ENCODE measurements at regions not wholly inside any gene's neighbourhood (a gene's known extent, or its start where the extent isn't known, plus 50 kb on each side); places are given as distances from the start of the nearest gene placed in this dataset.
A peak's percentile ranks its signal among the peaks of the same experiment; 100 is the strongest.

DNA sequence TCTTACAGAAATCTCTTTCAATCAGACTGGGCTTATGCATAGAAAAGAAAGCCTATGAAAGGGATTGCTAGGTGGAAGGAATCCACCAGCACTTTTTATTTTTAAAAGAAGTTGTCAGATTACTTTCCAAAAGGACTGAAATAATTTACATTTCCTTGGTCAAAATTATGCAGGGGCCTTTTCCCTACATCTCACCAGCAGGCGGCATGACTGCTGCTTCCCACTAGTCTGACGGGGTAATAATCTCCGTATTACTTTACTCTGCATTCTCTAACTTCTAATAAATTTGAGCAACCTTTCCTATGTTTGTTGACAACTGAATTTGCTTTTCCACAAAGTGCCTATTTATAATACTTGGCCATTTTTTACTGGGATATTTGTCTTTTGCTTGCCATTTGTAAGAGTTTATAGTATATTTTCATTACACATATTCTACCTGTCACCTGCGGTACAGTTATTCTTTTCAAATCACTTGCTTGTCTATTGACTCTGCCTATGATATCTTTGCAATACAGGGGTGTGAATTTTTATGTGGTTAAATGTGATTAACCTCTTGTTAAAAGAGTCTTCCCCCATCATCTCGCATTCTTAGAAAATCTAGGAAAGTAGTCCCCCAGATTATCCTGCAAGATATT is 51.9 kb upstream of the USP47 start:
- DNase-seq (ENCODE audit: low read depth, low spot score): no peak
- H3K4me3 ChIP-seq (ENCODE audit: low read depth, low read length): no peak overlapping the region
- CTCF ChIA-PET: no interaction called here
- TF ChIP-seq, protein P1, sequence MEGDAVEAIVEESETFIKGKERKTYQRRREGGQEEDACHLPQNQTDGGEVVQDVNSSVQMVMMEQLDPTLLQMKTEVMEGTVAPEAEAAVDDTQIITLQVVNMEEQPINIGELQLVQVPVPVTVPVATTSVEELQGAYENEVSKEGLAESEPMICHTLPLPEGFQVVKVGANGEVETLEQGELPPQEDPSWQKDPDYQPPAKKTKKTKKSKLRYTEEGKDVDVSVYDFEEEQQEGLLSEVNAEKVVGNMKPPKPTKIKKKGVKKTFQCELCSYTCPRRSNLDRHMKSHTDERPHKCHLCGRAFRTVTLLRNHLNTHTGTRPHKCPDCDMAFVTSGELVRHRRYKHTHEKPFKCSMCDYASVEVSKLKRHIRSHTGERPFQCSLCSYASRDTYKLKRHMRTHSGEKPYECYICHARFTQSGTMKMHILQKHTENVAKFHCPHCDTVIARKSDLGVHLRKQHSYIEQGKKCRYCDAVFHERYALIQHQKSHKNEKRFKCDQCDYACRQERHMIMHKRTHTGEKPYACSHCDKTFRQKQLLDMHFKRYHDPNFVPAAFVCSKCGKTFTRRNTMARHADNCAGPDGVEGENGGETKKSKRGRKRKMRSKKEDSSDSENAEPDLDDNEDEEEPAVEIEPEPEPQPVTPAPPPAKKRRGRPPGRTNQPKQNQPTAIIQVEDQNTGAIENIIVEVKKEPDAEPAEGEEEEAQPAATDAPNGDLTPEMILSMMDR (IDR thresholded peaks at IDR 0.05; ENCODE audit: insufficient read depth, low read length, missing control alignments): peak; percentile 58
- POLR2A ChIA-PET: no interaction called here

DNA sequence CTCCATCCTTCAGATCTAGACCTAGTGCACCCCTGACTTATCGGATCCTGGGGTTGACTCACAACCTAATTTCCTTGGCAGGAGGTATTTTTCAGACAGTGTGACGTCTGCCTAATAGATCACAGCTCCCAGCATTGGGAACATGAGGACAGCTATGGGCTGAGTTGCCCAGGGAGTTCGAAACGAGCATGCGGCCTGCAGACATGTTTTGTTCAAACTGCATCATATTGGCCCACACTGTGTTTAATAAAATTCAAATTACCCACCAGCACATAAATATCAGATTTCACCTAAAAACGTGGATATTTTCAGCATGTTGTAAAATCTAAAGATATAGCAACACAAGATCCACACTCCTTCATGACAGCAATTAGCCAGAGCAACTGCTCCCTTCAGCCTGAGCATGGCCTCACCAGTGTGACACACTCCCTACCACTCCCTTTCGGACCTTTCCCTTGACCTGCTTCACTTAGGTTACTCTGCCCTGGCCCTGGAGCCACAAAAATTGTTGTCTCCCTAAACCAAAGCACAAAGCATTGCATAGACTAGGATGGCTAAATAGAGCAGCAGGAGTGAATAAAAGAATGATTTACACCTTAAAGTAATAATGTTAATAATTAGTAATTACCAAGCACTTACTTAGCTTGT is 53.6 kb upstream of the USP47 start:
- ChIA-PET POLR2A (no interaction called here), CTCF (interaction anchor here (0.7 to 4.7 kb wide), 69 partner anchors 7 to 1037 kb away, joined by 3 to 189 read pairs (median 5); partner anchors contain the start of genes CTR9 and ZBED5)
- no peak for DNase-seq (ENCODE audit: low read depth, low spot score)
- TF ChIP-seq, protein P1 (IDR thresholded peaks at IDR 0.05; ENCODE audit: insufficient read depth, low read length, missing control alignments): no peak
- H3K4me3 ChIP-seq (ENCODE audit: low read depth, low read length): no peak overlapping the region

DNA sequence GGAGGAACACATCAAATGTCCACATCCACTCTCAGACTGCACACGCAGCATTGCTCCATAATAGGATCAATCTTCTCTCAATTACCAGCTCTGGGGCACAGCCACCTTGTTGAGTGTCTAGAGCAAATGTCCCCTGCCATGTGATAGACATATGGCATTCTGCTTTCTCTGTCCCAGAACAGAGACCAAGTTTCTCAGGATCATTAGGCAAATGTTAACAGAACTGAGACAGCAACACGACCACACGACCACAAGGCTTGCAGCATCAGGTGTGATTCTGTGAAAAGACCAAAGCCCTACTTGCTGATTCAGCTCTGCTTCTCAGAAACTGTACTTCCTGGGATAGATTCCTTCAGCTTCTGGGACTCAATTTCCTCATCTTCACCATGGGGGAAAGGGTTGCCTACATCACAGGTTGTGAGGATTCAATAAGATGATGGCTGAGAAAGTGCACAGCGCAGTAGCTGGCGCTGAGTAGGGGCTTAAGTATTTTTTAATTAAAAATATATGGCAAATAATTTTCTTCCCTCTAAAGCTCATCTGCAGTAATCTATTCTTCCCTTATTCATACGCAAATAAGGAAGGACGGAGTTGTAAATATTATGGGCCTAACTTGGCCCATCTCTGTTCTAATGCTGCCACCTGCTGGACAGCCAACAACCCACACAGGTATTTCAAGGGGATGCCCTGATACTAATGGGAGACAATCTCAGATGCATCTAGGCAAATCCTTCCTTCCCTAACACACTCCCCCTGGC is 54.3 kb upstream of the USP47 start:
- H3K4me3 ChIP-seq (ENCODE audit: low read depth, low read length): no peak overlapping the region
- TF ChIP-seq, protein P1 (IDR thresholded peaks at IDR 0.05; ENCODE audit: insufficient read depth, low read length, missing control alignments): peak; percentile 64
- no peak for DNase-seq (ENCODE audit: low read depth, low spot score)
- ChIA-PET CTCF (interaction anchor here (0.6 to 4.7 kb wide), 94 partner anchors 8 to 1037 kb away, joined by 3 to 189 read pairs (median 4); partner anchors contain the start of genes CTR9, GALNT18 and ZBED5), POLR2A (interaction anchor here (0.6 kb wide), 1 partner anchor 977 kb away, joined by 5 read pairs; no protein-coding TSS in a partner anchor)

DNA sequence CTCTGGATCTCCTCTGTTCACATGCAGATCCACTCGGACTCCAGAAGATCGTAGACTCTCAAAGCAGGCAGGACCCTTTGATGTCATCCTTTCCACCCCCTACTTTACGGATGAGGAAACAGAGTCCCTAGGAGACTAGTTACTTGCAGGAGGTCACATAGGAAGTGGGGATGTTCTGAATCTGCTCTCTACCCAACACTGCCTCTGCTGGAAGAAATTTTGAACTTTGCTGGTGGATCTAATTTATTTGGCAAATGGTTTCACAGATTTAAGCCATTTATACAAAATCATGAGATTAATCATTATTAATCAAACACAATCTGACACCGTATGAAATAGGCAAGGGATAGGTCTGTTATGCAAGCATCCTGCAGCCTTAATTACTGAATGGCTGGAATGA is 55.0 kb upstream of the USP47 start:
- CTCF ChIA-PET: interaction anchor here (0.7 to 4.7 kb wide), 68 partner anchors 9 to 1023 kb away, joined by 3 to 189 read pairs (median 4); partner anchors contain the start of genes GALNT18 and ZBED5
- DNase-seq (ENCODE audit: low read depth, low spot score): no peak
- no peak overlapping the region for H3K4me3 ChIP-seq (ENCODE audit: low read depth, low read length)
- POLR2A ChIA-PET: no interaction called here
- TF ChIP-seq, protein P1 (IDR thresholded peaks at IDR 0.05; ENCODE audit: insufficient read depth, low read length, missing control alignments): peak; percentile 50

DNA sequence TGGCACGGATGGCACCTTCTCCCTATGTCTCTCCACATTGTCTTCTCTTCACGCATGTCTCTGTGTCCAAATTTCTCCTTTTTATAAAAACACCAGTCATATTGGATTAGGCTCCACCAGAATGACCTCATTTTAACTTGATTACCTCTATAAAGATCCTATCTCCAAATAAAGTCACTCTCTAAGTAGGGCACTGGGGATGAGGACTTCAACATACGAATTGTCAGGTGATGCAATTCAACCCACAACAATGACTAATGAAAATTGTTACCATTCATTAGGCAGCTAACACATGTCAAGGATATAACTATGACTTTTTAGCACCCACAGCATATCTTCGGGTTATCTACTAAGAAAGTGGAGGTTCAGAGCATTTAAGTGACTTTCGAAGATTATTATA is 55.5 kb upstream of the USP47 start:
- H3K4me3 ChIP-seq (ENCODE audit: low read depth, low read length): no peak overlapping the region
- TF ChIP-seq, protein P1 (IDR thresholded peaks at IDR 0.05; ENCODE audit: insufficient read depth, low read length, missing control alignments): no peak
- POLR2A ChIA-PET: no interaction called here
- CTCF ChIA-PET: interaction anchor here (0.6 to 4.7 kb wide), 14 partner anchors 9 to 1015 kb away, joined by 3 to 189 read pairs (median 13); no protein-coding TSS in a partner anchor
- DNase-seq (ENCODE audit: low read depth, low spot score): no peak
